ENCODE measurements at regions not wholly inside any gene's neighbourhood (a gene's known extent, or its start where the extent isn't known, plus 50 kb on each side); places are given as distances from the start of the nearest gene placed in this dataset.

GRCh38 chr6:168244961-168245551 is 74.5 kb downstream of the DACT2 start:
- in situ Hi-C loops (cut with MboI) (no loop called here), intact Hi-C loops (cut with micrococcal nuclease) (no loop called here)
- ChIA-PET POLR2A (interaction anchor here (1.0 kb wide), 1 partner anchor 32 kb away, joined by 3 read pairs; no protein-coding TSS in a partner anchor), CTCF (ENCODE audit: low intra/inter-chr PET ratio) (no interaction called here)
- no peaks in the 10 kb centered on the region for H3K9me1 ChIP-seq (ENCODE audit: control insufficient read depth, insufficient read depth, low read length)
- no peak overlapping the region for H3K4me3 ChIP-seq
- 2% methylated on average over 17 of the region's 17 CpGs for WGBS (ENCODE audit: insufficient coverage, low coverage, missing lambda C conversion rate)
- H3K9me3 ChIP-seq (replicated peaks; ENCODE audit: control insufficient read depth, insufficient read depth, low read depth, low read length): no peaks in the 10 kb centered on the region
- no peak overlapping the region for H3K27ac ChIP-seq (ENCODE audit: extremely low read depth, low read depth, low read length)
- H3K4me1 ChIP-seq (replicated peaks in 1 of 2; ENCODE audit: control insufficient read depth in 2 of 2, insufficient read depth in 2 of 2, low read length in 2 of 2): peaks cover 0 to 3% of the 10 kb centered on the region in 2 experiments; a peak in 1 of 5 replicates
- no peak overlapping the region for H3K4me2 ChIP-seq (ENCODE audit: insufficient read depth, low read length)
- no peak overlapping the region for H2AFZ ChIP-seq (ENCODE audit: low read depth, low read length)
- no peak overlapping the region for H3K9ac ChIP-seq (ENCODE audit: insufficient read depth in 1 of 2, low read depth in 2 of 2, low read length in 2 of 2)
- FAIRE-seq (no peak), DNase-seq (ENCODE audit: extremely low read depth in 1 of 4, low spot score in 3 of 4) (no peak), ATAC-seq (no peak)
- peaks cover 9% of the 10 kb centered on the region; the same call in 1 of the 2 replicates for H4K20me1 ChIP-seq (replicated peaks; ENCODE audit: control insufficient read depth, insufficient read depth, low read length)
- no peak for TF ChIP-seq POLR2G (IDR thresholded peaks at IDR 0.05; ENCODE audit: low read depth, low read length)
- no peak for TF ChIP-seq HNRNPK (IDR thresholded peaks at IDR 0.05; ENCODE audit: low read depth, low read length, poor library complexity, severe bottlenecking)
- TF ChIP-seq KLF6 (CRISPR knock-in tag; IDR thresholded peaks at IDR 0.05; ENCODE audit: borderline replicate concordance): no peak
- no peak for TF ChIP-seq SOX6 (IDR thresholded peaks at IDR 0.05)
- TF ChIP-seq ARID2 (IDR thresholded peaks at IDR 0.05): no peak
- no peak for TF ChIP-seq MYC (IDR thresholded peaks at IDR 0.05; ENCODE audit: low read depth, low read length)
- no peak for TF ChIP-seq MYC (CRISPR knock-in tag; IDR thresholded peaks at IDR 0.05; ENCODE audit: borderline replicate concordance, low read depth)
- TF ChIP-seq SMARCB1 (IDR thresholded peaks at IDR 0.05; ENCODE audit: insufficient read length, low read depth): no peak
- TF ChIP-seq U2AF1 (optimal IDR thresholded peaks at IDR 0.05; ENCODE audit: low read depth, low read length): no peak
- TF ChIP-seq HIVEP1 (CRISPR knock-in tag; IDR thresholded peaks at IDR 0.05): no peak
- TF ChIP-seq E2F6 (IDR thresholded peaks at IDR 0.05; ENCODE audit: borderline replicate concordance in 1 of 2, extremely low read depth in 1 of 2, insufficient read depth in 1 of 2, insufficient read length in 1 of 2, low read depth in 1 of 2, low read length in 1 of 2, poor library complexity in 1 of 2, severe bottlenecking in 1 of 2): no peak
- no peak for TF ChIP-seq ELF4 (CRISPR knock-in tag; IDR thresholded peaks at IDR 0.05)
- TF ChIP-seq ZBTB7A (IDR thresholded peaks at IDR 0.05; ENCODE audit: borderline replicate concordance, control insufficient read depth, low read depth, low read length): no peak
- no peak for TF ChIP-seq BCLAF1 (IDR thresholded peaks at IDR 0.05; ENCODE audit: borderline replicate concordance in 1 of 2, control insufficient read depth in 1 of 2, low read depth in 2 of 2, low read length in 1 of 2)
- no peak for TF ChIP-seq TBP (optimal IDR thresholded peaks at IDR 0.05; ENCODE audit: low read depth, low read length)
- TF ChIP-seq MNT (conservative IDR thresholded peaks at IDR 0.05): no peak
- H3K27me3 ChIP-seq (ENCODE audit: control insufficient read depth in 2 of 2, insufficient read depth in 2 of 2, low read length in 2 of 2): peaks cover 34 to 80% of the 10 kb centered on the region in 2 experiments
- no TSS peak for BruUV-seq (replicated peaks)
- H3K79me2 ChIP-seq (ENCODE audit: control insufficient read depth, insufficient read depth, low read length): no peaks in the 10 kb centered on the region
- no peaks in the 10 kb centered on the region for H3K36me3 ChIP-seq (ENCODE audit: control insufficient read depth, insufficient read depth, low read length)
